ENCODE measurements at regions not wholly inside any gene's neighbourhood (a gene's known extent, or its start where the extent isn't known, plus 50 kb on each side); places are given as distances from the start of the nearest gene placed in this dataset.
A peak's percentile ranks its signal among the peaks of the same experiment; 100 is the strongest.

DNA sequence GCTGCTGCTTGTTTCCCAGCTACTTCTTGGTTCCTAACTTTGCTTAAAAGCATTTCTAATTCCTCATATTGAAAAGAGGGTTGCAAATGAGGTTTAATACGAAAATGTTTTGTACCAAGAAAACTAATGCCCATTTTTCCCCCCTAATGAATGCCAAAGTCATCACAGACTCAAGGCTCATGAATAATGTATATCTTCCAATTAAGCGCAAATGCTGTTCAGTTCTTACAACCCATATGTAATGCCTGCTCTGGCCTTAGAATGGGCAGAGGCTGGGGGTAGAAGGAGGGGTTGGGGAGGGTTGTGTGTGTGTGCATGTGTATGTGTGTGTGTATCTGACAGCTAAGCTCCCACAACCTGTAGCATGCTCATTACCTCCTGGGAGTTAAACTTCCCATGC lies 901.7 kb downstream of the KCNMA1 start:
- no peak overlapping the region for H3K9ac ChIP-seq (ENCODE audit: insufficient read length, low read depth)
- H3K27me3 ChIP-seq (ENCODE audit: insufficient read depth, insufficient read length), result no peaks in the 10 kb centered on the region
- TF ChIP-seq YY1 (IDR thresholded peaks at IDR 0.05; ENCODE audit: insufficient read depth, insufficient read length), result no peak
- no peak for TF ChIP-seq ZNF274 (IDR thresholded peaks at IDR 0.05; ENCODE audit: low read depth, low read length)
- no peak for TF ChIP-seq SUZ12 (IDR thresholded peaks at IDR 0.05; ENCODE audit: extremely low read depth, insufficient read depth, insufficient read length)
- no peak for DNase-seq (ENCODE audit: low read depth, low spot score)
- H3K4me1 ChIP-seq (ENCODE audit: insufficient read depth, insufficient read length), result no peaks in the 10 kb centered on the region
- H3K4me3 ChIP-seq (ENCODE audit: insufficient read length, low read depth), result no peak overlapping the region
- peaks cover 6% of the 10 kb centered on the region; the same call in 1 of the 2 replicates for H3K9me3 ChIP-seq (ENCODE audit: insufficient read depth, low read length)
- no peaks in the 10 kb centered on the region for H3K36me3 ChIP-seq (ENCODE audit: insufficient read depth, insufficient read length, low read length)

DNA sequence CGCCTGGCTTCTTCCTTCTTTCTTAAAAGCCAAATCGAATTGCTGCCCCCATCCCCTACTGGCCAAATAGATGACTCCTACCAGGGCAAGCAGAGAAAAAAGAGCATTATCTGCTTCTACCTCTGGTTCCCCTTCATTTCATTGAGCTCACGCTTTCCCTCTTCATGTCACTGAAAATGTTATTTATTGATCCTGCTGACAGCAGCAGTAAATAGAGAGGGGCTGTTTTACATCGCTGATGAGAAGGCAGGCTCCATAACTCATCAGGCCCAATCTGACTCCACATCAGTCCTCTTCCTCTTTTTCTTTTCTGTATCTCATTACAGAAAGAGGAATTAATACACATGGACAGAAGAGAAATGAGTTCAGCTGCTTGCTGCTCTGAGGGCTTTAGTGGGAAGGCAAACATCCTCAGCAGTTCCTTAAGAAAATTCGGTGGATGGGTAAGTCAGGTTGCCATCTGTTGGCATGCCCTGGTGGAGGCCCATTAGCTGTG lies 904.1 kb downstream of the KCNMA1 start:
- TF ChIP-seq SUZ12 (IDR thresholded peaks at IDR 0.05; ENCODE audit: extremely low read depth, insufficient read depth, insufficient read length) (no peak), YY1 (IDR thresholded peaks at IDR 0.05; ENCODE audit: insufficient read depth, insufficient read length) (no peak), ZNF274 (IDR thresholded peaks at IDR 0.05; ENCODE audit: low read depth, low read length) (no peak)
- Histone ChIP-seq H3K36me3 (ENCODE audit: insufficient read depth, insufficient read length, low read length) (no peaks in the 10 kb centered on the region), H3K27me3 (ENCODE audit: insufficient read depth, insufficient read length) (no peaks in the 10 kb centered on the region), H3K9me3 (ENCODE audit: insufficient read depth, low read length) (peaks cover 6% of the 10 kb centered on the region; the same call in 1 of the 2 replicates), H3K9ac (ENCODE audit: insufficient read length, low read depth) (no peak overlapping the region), H3K4me3 (ENCODE audit: insufficient read length, low read depth) (no peak overlapping the region), H3K4me1 (ENCODE audit: insufficient read depth, insufficient read length) (no peaks in the 10 kb centered on the region)
- DNase-seq (ENCODE audit: low read depth, low spot score), result no peak

DNA sequence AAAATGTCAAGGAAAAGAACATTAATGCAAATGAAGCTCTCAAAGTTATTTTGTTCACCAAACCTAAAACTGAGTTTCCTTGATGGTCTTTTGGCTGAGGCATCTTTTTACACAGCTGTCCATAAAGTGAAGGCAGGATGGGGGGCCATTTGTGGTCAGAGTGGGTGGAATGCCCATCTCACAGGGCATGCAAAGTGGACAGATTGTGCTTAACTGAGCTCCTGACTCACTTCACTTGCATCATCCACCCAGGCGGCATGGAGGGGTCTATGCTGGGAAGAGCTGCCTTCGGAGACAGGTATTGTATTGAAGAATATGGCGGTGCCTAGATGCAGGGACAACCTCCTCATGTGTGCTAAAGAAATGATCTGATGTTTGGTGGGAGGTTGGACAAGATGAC lies 905.3 kb downstream of the KCNMA1 start:
- peaks cover 6% of the 10 kb centered on the region; the same call in 1 of the 2 replicates for H3K9me3 ChIP-seq (ENCODE audit: insufficient read depth, low read length)
- H3K36me3 ChIP-seq (ENCODE audit: insufficient read depth, insufficient read length, low read length), result no peaks in the 10 kb centered on the region
- H3K27me3 ChIP-seq (ENCODE audit: insufficient read depth, insufficient read length), result no peaks in the 10 kb centered on the region
- H3K4me1 ChIP-seq (ENCODE audit: insufficient read depth, insufficient read length), result no peaks in the 10 kb centered on the region
- no peak for DNase-seq (ENCODE audit: low read depth, low spot score)
- no peak overlapping the region for H3K9ac ChIP-seq (ENCODE audit: insufficient read length, low read depth)
- TF ChIP-seq YY1 (IDR thresholded peaks at IDR 0.05; ENCODE audit: insufficient read depth, insufficient read length) (no peak), ZNF274 (IDR thresholded peaks at IDR 0.05; ENCODE audit: low read depth, low read length) (no peak), SUZ12 (IDR thresholded peaks at IDR 0.05; ENCODE audit: extremely low read depth, insufficient read depth, insufficient read length) (no peak)
- H3K4me3 ChIP-seq (ENCODE audit: insufficient read length, low read depth), result no peak overlapping the region

DNA sequence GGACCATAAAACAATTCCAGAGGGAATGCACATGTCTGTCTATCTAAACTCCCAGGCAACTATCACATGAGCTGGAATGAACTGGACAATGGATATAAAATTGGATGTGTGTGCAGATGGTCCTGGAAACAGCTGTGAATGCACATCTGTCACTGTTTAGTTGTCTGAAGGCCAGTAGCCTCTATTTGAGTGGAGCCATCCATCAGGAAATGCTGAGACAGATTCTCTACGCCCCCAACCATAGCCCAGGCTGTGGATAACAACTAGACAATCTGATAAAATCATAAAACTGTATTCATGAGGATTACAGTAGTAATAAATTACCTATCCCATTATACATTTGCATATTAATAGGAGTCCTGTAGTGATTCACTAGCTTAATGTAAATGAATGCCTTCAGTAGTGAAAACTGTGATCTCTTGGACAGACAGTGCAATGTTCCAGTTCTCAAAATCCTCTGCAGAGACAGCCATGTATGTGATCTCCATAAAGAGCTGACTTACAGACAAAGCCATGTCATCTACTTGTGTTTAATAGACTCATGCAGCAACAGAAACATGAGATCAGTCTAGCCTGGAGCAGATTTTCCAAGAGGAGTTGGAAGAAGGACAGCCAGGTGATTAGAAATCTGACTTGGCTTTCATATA lies 907.6 kb downstream of the KCNMA1 start:
- Histone ChIP-seq H3K27me3 (ENCODE audit: insufficient read depth, insufficient read length) (no peaks in the 10 kb centered on the region), H3K4me1 (ENCODE audit: insufficient read depth, insufficient read length) (no peaks in the 10 kb centered on the region), H3K4me3 (ENCODE audit: insufficient read length, low read depth) (no peak overlapping the region), H3K9me3 (ENCODE audit: insufficient read depth, low read length) (peaks cover 6% of the 10 kb centered on the region; the same call in 1 of the 2 replicates), H3K9ac (ENCODE audit: insufficient read length, low read depth) (no peak overlapping the region), H3K36me3 (ENCODE audit: insufficient read depth, insufficient read length, low read length) (no peaks in the 10 kb centered on the region)
- no peak for DNase-seq (ENCODE audit: low read depth, low spot score)
- TF ChIP-seq YY1 (IDR thresholded peaks at IDR 0.05; ENCODE audit: insufficient read depth, insufficient read length) (no peak), SUZ12 (IDR thresholded peaks at IDR 0.05; ENCODE audit: extremely low read depth, insufficient read depth, insufficient read length) (no peak), ZNF274 (IDR thresholded peaks at IDR 0.05; ENCODE audit: low read depth, low read length) (no peak)

DNA sequence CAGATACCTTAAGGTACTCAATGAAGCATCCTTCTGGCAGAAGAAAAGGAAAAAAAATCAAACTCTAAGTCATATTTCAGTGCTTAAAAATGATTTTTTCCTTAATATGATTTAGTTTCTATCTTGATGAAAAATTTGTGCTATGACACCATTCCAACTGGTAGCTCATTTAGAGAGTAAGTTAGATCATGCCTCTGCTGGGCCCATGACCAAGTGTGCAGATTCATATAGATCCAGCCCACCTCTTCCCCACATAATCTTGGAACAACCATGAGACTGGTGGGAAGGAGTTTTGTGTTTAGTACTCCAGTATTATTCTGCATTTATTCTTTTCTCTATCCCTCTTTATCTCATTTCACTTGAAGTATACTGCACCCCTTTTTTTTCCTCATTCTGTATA lies 908.3 kb downstream of the KCNMA1 start:
- Histone ChIP-seq H3K36me3 (ENCODE audit: insufficient read depth, insufficient read length, low read length) (no peaks in the 10 kb centered on the region), H3K9me3 (ENCODE audit: insufficient read depth, low read length) (peaks cover 6% of the 10 kb centered on the region; the same call in 1 of the 2 replicates), H3K4me1 (ENCODE audit: insufficient read depth, insufficient read length) (no peaks in the 10 kb centered on the region), H3K4me3 (ENCODE audit: insufficient read length, low read depth) (no peak overlapping the region), H3K27me3 (ENCODE audit: insufficient read depth, insufficient read length) (no peaks in the 10 kb centered on the region), H3K9ac (ENCODE audit: insufficient read length, low read depth) (no peak overlapping the region)
- no peak for DNase-seq (ENCODE audit: low read depth, low spot score)
- no peak for TF ChIP-seq SUZ12 (IDR thresholded peaks at IDR 0.05; ENCODE audit: extremely low read depth, insufficient read depth, insufficient read length)
- TF ChIP-seq ZNF274 (IDR thresholded peaks at IDR 0.05; ENCODE audit: low read depth, low read length), result no peak
- no peak for TF ChIP-seq YY1 (IDR thresholded peaks at IDR 0.05; ENCODE audit: insufficient read depth, insufficient read length)

DNA sequence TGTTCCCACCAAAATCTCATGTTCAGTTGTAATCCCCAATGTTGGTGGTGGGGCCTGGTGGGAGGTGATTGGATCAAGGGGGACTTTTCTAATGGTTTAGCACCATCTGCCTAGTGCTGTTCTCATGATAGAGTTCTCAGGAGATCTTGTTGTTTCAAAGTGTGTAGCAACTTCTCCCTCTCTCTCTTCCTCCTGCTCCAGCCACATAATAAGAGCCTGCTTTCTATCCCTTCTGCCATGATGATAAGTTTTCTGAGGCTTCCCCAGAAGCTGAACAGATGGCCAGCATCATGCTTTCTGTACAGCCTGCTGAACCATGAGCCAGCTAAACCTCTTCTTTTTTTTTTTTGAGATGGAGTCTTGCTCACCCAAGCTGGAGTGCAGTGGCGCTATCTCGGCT lies 910.6 kb downstream of the KCNMA1 start:
- Histone ChIP-seq H3K9ac (ENCODE audit: insufficient read length, low read depth) (no peak overlapping the region), H3K4me3 (ENCODE audit: insufficient read length, low read depth) (no peak overlapping the region), H3K4me1 (ENCODE audit: insufficient read depth, insufficient read length) (no peaks in the 10 kb centered on the region), H3K27me3 (ENCODE audit: insufficient read depth, insufficient read length) (no peaks in the 10 kb centered on the region), H3K9me3 (ENCODE audit: insufficient read depth, low read length) (peaks cover 6% of the 10 kb centered on the region; the same call in 1 of the 2 replicates), H3K36me3 (ENCODE audit: insufficient read depth, insufficient read length, low read length) (no peaks in the 10 kb centered on the region)
- DNase-seq (ENCODE audit: low read depth, low spot score), result no peak
- TF ChIP-seq SUZ12 (IDR thresholded peaks at IDR 0.05; ENCODE audit: extremely low read depth, insufficient read depth, insufficient read length), result no peak
- no peak for TF ChIP-seq YY1 (IDR thresholded peaks at IDR 0.05; ENCODE audit: insufficient read depth, insufficient read length)
- no peak for TF ChIP-seq ZNF274 (IDR thresholded peaks at IDR 0.05; ENCODE audit: low read depth, low read length)

DNA sequence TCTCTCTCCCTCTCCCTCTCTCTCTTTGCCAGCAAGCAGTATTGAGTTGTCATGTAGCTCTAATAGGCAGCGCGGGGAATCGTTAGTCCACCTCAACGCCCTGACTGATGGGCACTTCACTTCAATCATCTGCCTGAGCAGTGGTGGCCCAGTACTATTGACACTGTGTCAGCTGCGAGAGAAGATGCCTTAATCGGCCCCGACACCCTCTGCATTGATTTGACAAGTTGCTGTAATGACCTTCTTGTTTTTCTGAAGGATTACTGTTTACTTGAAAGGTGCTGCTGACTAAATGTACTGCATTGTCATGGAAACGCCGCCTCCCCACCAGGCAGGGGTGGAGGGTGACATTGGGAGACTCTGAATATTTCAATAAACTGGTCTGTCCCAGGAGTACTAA lies 913.8 kb downstream of the KCNMA1 start:
- H3K4me3 ChIP-seq (ENCODE audit: insufficient read length, low read depth), result no peak overlapping the region
- no peaks in the 10 kb centered on the region for H3K9me3 ChIP-seq (ENCODE audit: insufficient read depth, low read length)
- H3K27me3 ChIP-seq (ENCODE audit: insufficient read depth, insufficient read length), result no peaks in the 10 kb centered on the region
- H3K36me3 ChIP-seq (ENCODE audit: insufficient read depth, insufficient read length, low read length), result no peaks in the 10 kb centered on the region
- DNase-seq (ENCODE audit: low read depth, low spot score), result peak; percentile 8
- no peaks in the 10 kb centered on the region for H3K4me1 ChIP-seq (ENCODE audit: insufficient read depth, insufficient read length)
- TF ChIP-seq YY1 (IDR thresholded peaks at IDR 0.05; ENCODE audit: insufficient read depth, insufficient read length), result no peak
- TF ChIP-seq ZNF274 (IDR thresholded peaks at IDR 0.05; ENCODE audit: low read depth, low read length), result no peak
- no peak overlapping the region for H3K9ac ChIP-seq (ENCODE audit: insufficient read length, low read depth)
